H1 (cell line): ENCODE measurements at regions not wholly inside any gene's neighbourhood (a gene's known extent, or its start where the extent isn't known, plus 50 kb on each side); places are given as distances from the start of the nearest gene placed in this dataset.

ENCODE experiments used
- CTCF ChIA-PET: fragments of 300-600 bp; sonication (Branson Sonifier 250); formaldehyde crosslinking; loops from one replicate; lab custom pipeline; 2021; ENCODE audit not compliant: partially characterized antibody; lab: Charles Lee
- POLR2A ChIA-PET: fragments of 300-600 bp; sonication (Branson Sonifier 250); formaldehyde crosslinking; loops from one replicate; lab custom pipeline; 2021; ENCODE audit warnings: inconsistent platforms; ENCODE audit not compliant: partially characterized antibody; lab: Charles Lee
- DNase-seq, 2 experiments: peaks; one replicate each; pipeline versions ENCODE4 v3.0.0 to v3.0.0-alpha.2; 2010 to 2022; ENCODE audit warnings: low spot score in 2 of 2, low read depth in 1 of 2, mixed read lengths in 1 of 2
- FAIRE-seq: peaks from 2 replicates; lab custom pipeline; 2011; peaks lifted over from hg19 to GRCh38; lab: Jason Lieb, UNC
- H2AFZ ChIP-seq: 2 replicates; pipeline ENCODE4 v1.8.1; 2012; ENCODE audit warnings: low read length, inconsistent platforms
- H2AK5ac ChIP-seq: 2 replicates; pipeline ENCODE4 v1.6.1; 2013; ENCODE audit warnings: low read depth, low read length
- H2BK120ac ChIP-seq: replicated peaks from 2 replicates; pipeline ENCODE3; 2013; ENCODE audit warnings: low read depth, low read length, inconsistent platforms
- H2BK12ac ChIP-seq: 2 replicates; pipeline ENCODE4 v1.6.1; 2013; ENCODE audit warnings: low read depth, low read length
- H2BK15ac ChIP-seq: 2 replicates; pipeline ENCODE4 v1.6.1; 2013; ENCODE audit warnings: low read length
- H2BK20ac ChIP-seq: 2 replicates; pipeline ENCODE4 v1.6.1; 2013; ENCODE audit warnings: low read length
- H2BK5ac ChIP-seq: 2 replicates; pipeline ENCODE4 v1.6.1; 2013; ENCODE audit warnings: low read depth, low read length
- H3K14ac ChIP-seq: 2 replicates; pipeline ENCODE4 v1.6.1; 2013; ENCODE audit warnings: inconsistent platforms; ENCODE audit not compliant: insufficient read length
- H3K18ac ChIP-seq: 2 replicates; pipeline ENCODE4 v1.6.1; 2013; ENCODE audit warnings: low read length; ENCODE audit errors: extremely low read depth
- H3K23ac ChIP-seq: 2 replicates; pipeline ENCODE4 v1.6.1; 2013; ENCODE audit warnings: inconsistent platforms; ENCODE audit not compliant: insufficient read length
- H3K23me2 ChIP-seq: 2 replicates; pipeline ENCODE4 v1.6.1; 2013; ENCODE audit warnings: low read depth, low read length
- H3K27ac ChIP-seq: 2 replicates; pipeline ENCODE4 v1.6.1; 2011; ENCODE audit warnings: low read depth, low read length, inconsistent platforms
- H3K27me3 ChIP-seq, 4 experiments: replicated peaks in 1 of 4; 1 replicate in 1 of 4; 2 replicates in 3 of 4; pipeline versions ENCODE4 v1.6.1 to v1.8.1; 2011 to 2013; ENCODE audit warnings: low read length in 3 of 4, mild to moderate bottlenecking in 3 of 4, inconsistent platforms in 2 of 4, mixed read lengths in 2 of 4, moderate library complexity in 1 of 4; ENCODE audit not compliant: control insufficient read depth in 3 of 4, insufficient read depth in 3 of 4; ENCODE audit errors: extremely low read depth in 1 of 4
- H3K36me3 ChIP-seq, 4 experiments: 2 replicates each; pipeline versions ENCODE4 v1.6.1 to v1.8.1; 2011 to 2013; ENCODE audit warnings: mild to moderate bottlenecking in 4 of 4, low read length in 3 of 4, moderate library complexity in 2 of 4, control low read depth in 1 of 4, inconsistent platforms in 1 of 4; ENCODE audit not compliant: insufficient read depth in 4 of 4, control insufficient read depth in 2 of 4
- H3K4ac ChIP-seq: replicated peaks from 2 replicates; pipeline ENCODE3; 2013; ENCODE audit warnings: low read length, low read depth, mixed read lengths, inconsistent platforms; ENCODE audit not compliant: insufficient read length
- H3K4me1 ChIP-seq, 4 experiments: replicated peaks in 1 of 4; 1 replicate in 1 of 4; 2 replicates in 3 of 4; pipeline versions ENCODE4 v1.6.1 to v1.8.1; 2011 to 2013; ENCODE audit warnings: low read length in 3 of 4, inconsistent platforms in 2 of 4, mixed read lengths in 1 of 4; ENCODE audit not compliant: insufficient read depth in 4 of 4, control insufficient read depth in 3 of 4
- H3K4me2 ChIP-seq, 2 experiments: 2 replicates each; pipeline versions ENCODE4 v1.6.1 to v1.8.1; 2011 to 2013; ENCODE audit warnings: low read depth in 2 of 2, low read length in 2 of 2, control low read depth in 1 of 2, inconsistent platforms in 1 of 2, mild to moderate bottlenecking in 1 of 2; ENCODE audit not compliant: insufficient read depth in 1 of 2
- H3K4me3 ChIP-seq, 4 experiments: fragments of 200-600, 300-600 bp in 1 of 4; sonication (generic), shearing (Covaris generic), sonication (Bioruptor Twin) in 1 of 4; 2 replicates each; pipeline versions ENCODE4 v1.5.1 to v1.8.1; 2011 to 2016; ENCODE audit warnings: low read length in 4 of 4, low read depth in 3 of 4, control low read depth in 2 of 4, inconsistent platforms in 2 of 4, mild to moderate bottlenecking in 2 of 4, mixed read lengths in 1 of 4, moderate library complexity in 1 of 4; ENCODE audit not compliant: insufficient read depth in 2 of 4; ENCODE audit errors: extremely low read depth in 1 of 4
- H3K56ac ChIP-seq: replicated peaks from 2 replicates; pipeline ENCODE3; 2013; ENCODE audit warnings: low read depth, mild to moderate bottlenecking, mixed read lengths, low read length, inconsistent platforms; ENCODE audit not compliant: insufficient read length
- H3K79me1 ChIP-seq: 2 replicates; pipeline ENCODE4 v1.6.1; 2013; ENCODE audit warnings: low read depth, low read length, control low read depth
- H3K79me2 ChIP-seq, 2 experiments: 2 replicates each; pipeline versions ENCODE4 v1.6.1 to v1.8.1; 2012 to 2013; ENCODE audit warnings: low read length in 2 of 2, mild to moderate bottlenecking in 2 of 2, inconsistent platforms in 1 of 2; ENCODE audit not compliant: insufficient read depth in 2 of 2, control insufficient read depth in 1 of 2
- H3K9ac ChIP-seq, 4 experiments: replicated peaks in 1 of 4; 1 replicate in 1 of 4; 2 replicates in 3 of 4; pipeline versions ENCODE4 v1.6.1 to v1.8.1; 2011 to 2013; ENCODE audit warnings: low read depth in 3 of 4, low read length in 3 of 4, control low read depth in 2 of 4, mild to moderate bottlenecking in 2 of 4, moderate library complexity in 2 of 4, inconsistent platforms in 1 of 4; ENCODE audit errors: extremely low read depth in 1 of 4
- H3K9me3 ChIP-seq, 2 experiments: 2 replicates each; pipeline versions ENCODE4 v1.6.1 to v1.8.1; 2012 to 2013; ENCODE audit warnings: mild to moderate bottlenecking in 2 of 2, moderate library complexity in 2 of 2, control low read depth in 1 of 2, inconsistent platforms in 1 of 2, low read depth in 1 of 2, low read length in 1 of 2, mixed read lengths in 1 of 2; ENCODE audit not compliant: insufficient read depth in 2 of 2
- H4K20me1 ChIP-seq, 2 experiments: replicated peaks in 1 of 2; 2 replicates each; pipeline versions ENCODE3 to v1.8.1; 2011 to 2013; ENCODE audit warnings: inconsistent platforms in 2 of 2, low read length in 2 of 2, mild to moderate bottlenecking in 1 of 2; ENCODE audit not compliant: insufficient read depth in 2 of 2, control insufficient read depth in 1 of 2
- H4K5ac ChIP-seq: 2 replicates; pipeline ENCODE4 v1.6.1; 2013; ENCODE audit warnings: low read length, low read depth, mixed read lengths, inconsistent platforms; ENCODE audit not compliant: insufficient read length
- H4K8ac ChIP-seq: 2 replicates; pipeline ENCODE4 v1.8.0; 2013; ENCODE audit warnings: mild to moderate bottlenecking, moderate library complexity, low read length, inconsistent platforms; ENCODE audit not compliant: insufficient read depth; ENCODE audit errors: extremely low read depth
- H4K91ac ChIP-seq: replicated peaks from 2 replicates; pipeline ENCODE3; 2013; ENCODE audit warnings: low read length, mixed read lengths, inconsistent platforms; ENCODE audit not compliant: insufficient read length
- CEBPB ChIP-seq: IDR thresholded peaks from 2 replicates; pipeline ENCODE4 v1.6.1; 2012; ENCODE audit warnings: low read depth, low read length
- CHD1 ChIP-seq: IDR thresholded peaks from 2 replicates; pipeline ENCODE4 v1.6.1; 2012; ENCODE audit warnings: low read depth, low read length, improper control_type of control experiment
- CHD2 ChIP-seq: IDR thresholded peaks from 2 replicates; pipeline ENCODE4 v1.6.1; 2012; ENCODE audit warnings: low read length, improper control_type of control experiment
- CREB1 ChIP-seq: IDR thresholded peaks from 2 replicates; pipeline ENCODE4 v1.6.1; 2012; ENCODE audit warnings: inconsistent platforms
- EP300 ChIP-seq, 2 experiments: IDR thresholded peaks; 1 replicate in 1 of 2; 2 replicates in 1 of 2; pipeline ENCODE4 v1.6.1; 2011 to 2012; ENCODE audit warnings: low read depth in 2 of 2, low read length in 2 of 2, mild to moderate bottlenecking in 2 of 2, borderline replicate concordance in 1 of 2, inconsistent platforms in 1 of 2, moderate library complexity in 1 of 2
- JUND ChIP-seq: IDR thresholded peaks from 2 replicates; pipeline ENCODE4 v1.6.1; 2011; ENCODE audit warnings: mild to moderate bottlenecking, improper control_type of control experiment, low read length
- KDM5A ChIP-seq: fragments of 200-600 bp; IDR thresholded peaks from 2 replicates; pipeline ENCODE4 v1.7.1; 2012; ENCODE audit warnings: mild to moderate bottlenecking, low read length, inconsistent platforms, mixed read lengths
- RAD21 ChIP-seq, 2 experiments: IDR thresholded peaks in 1 of 2; conservative IDR thresholded peaks in 1 of 2; 2 replicates each; pipeline ENCODE4 v1.6.1; 2011; ENCODE audit warnings: low read depth in 2 of 2, low read length in 2 of 2, improper control_type of control experiment in 1 of 2, inconsistent platforms in 1 of 2, mild to moderate bottlenecking in 1 of 2, moderate library complexity in 1 of 2
- RXRA ChIP-seq: IDR thresholded peaks from 2 replicates; pipeline ENCODE4 v1.6.1; 2011; ENCODE audit warnings: low read depth, mild to moderate bottlenecking, low read length, moderate library complexity; ENCODE audit not compliant: insufficient read depth
- SP1 ChIP-seq: IDR thresholded peaks from 2 replicates; pipeline ENCODE4 v1.6.1; 2011; ENCODE audit warnings: low read depth, low read length
- WGBS, 2 experiments: shearing (Covaris generic) in 1 of 2; methylation state at CpG; one replicate each; pipeline versions ENCODE4 v1.1.6 to v1.1.7; 2013 to 2015; ENCODE audit warnings: low lambda C conversion rate in 2 of 2, mixed read lengths in 2 of 2, inconsistent platforms in 1 of 2, low coverage in 1 of 2, missing lambda C conversion rate in 1 of 2; ENCODE audit not compliant: insufficient replicate concordance in 2 of 2, insufficient coverage in 1 of 2, insufficient read length in 1 of 2; ENCODE audit errors: extremely low coverage in 1 of 2, missing lambda C conversion rate in 1 of 2; 5-methylcytosine and 5-hydroxymethylcytosine counted together
- TF ChIP-seq, protein P1 (sequence below): IDR thresholded peaks from 2 replicates; pipeline ENCODE4 v1.6.1; 2012; ENCODE audit warnings: inconsistent platforms

DNA sequence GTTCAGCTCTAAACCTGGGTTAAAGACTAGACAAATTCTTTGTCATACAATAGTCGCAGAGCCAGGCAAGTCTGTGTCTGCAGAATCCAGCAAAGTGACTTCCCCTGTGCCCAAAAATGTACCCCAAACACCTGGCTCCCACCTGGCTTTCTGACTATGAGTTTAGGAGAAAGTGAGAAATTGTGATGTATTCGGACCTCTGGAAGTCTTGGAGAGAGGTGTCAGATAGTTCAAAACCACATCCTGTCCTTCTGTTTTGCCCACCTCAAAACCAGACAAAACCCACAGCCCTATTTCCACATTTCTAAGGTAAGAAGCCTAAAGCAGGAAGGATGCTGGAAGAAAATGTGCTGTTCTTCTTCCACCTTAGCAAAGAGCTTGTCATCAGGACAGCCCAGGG lies 63.8 kb upstream of the CLMP start:
- H2BK15ac ChIP-seq: no peak overlapping the region
- H2BK20ac ChIP-seq: no peak overlapping the region
- H3K4ac ChIP-seq: no peak overlapping the region
- no peak overlapping the region for H4K5ac ChIP-seq
- no peaks in the 10 kb centered on the region for H3K36me3 ChIP-seq
- H3K9ac ChIP-seq: no peak overlapping the region
- H2BK120ac ChIP-seq: no peak overlapping the region
- no peak for FAIRE-seq
- H3K27ac ChIP-seq: no peak overlapping the region
- H2AK5ac ChIP-seq: no peak overlapping the region
- H3K79me1 ChIP-seq: no peaks in the 10 kb centered on the region
- no peak overlapping the region for H3K4me3 ChIP-seq
- CTCF ChIA-PET: interaction anchor here (0.8 to 18.3 kb wide), 8 partner anchors 9 to 152 kb away, joined by 3 to 286 read pairs (median 4); no protein-coding TSS in a partner anchor
- no peak overlapping the region for H3K56ac ChIP-seq
- H3K79me2 ChIP-seq: no peaks in the 10 kb centered on the region
- H4K20me1 ChIP-seq: no peaks in the 10 kb centered on the region
- H3K18ac ChIP-seq: no peak overlapping the region
- H2BK5ac ChIP-seq: no peak overlapping the region
- peaks cover 18 to 20% of the 10 kb centered on the region in 2 experiments for H3K9me3 ChIP-seq
- POLR2A ChIA-PET: no interaction called here
- H2BK12ac ChIP-seq: no peak overlapping the region
- peaks cover 0 to 2% (median 0%) of the 10 kb centered on the region in 4 experiments; a peak in 2 of 7 replicates for H3K4me1 ChIP-seq
- H3K27me3 ChIP-seq: no peaks in the 10 kb centered on the region; a peak in 1 of 7 replicates
- no peak overlapping the region for H3K14ac ChIP-seq
- no peak overlapping the region for H4K91ac ChIP-seq
- no peak overlapping the region for H4K8ac ChIP-seq
- H3K23ac ChIP-seq: no peak overlapping the region
- H3K23me2 ChIP-seq: no peaks in the 10 kb centered on the region; the same call in 1 of the 2 replicates
- no peak overlapping the region for H2AFZ ChIP-seq
- DNase-seq: no peak
- 95% methylated on average over 2 of the region's 2 CpGs; no CpG with 5 or more reads in 1 of the 2 experiments for WGBS, 2 experiments
- no peak overlapping the region for H3K4me2 ChIP-seq
- TF ChIP-seq EP300 (IDR thresholded peaks at IDR 0.05; ENCODE audit: borderline replicate concordance in 1 of 2, low read depth in 2 of 2, low read length in 2 of 2): no peak
- TF ChIP-seq SP1: no peak
- TF ChIP-seq JUND: no peak
- TF ChIP-seq CHD2: no peak
- TF ChIP-seq CEBPB: no peak
- no peak for TF ChIP-seq KDM5A
- no peak for TF ChIP-seq RXRA
- TF ChIP-seq, protein P1, sequence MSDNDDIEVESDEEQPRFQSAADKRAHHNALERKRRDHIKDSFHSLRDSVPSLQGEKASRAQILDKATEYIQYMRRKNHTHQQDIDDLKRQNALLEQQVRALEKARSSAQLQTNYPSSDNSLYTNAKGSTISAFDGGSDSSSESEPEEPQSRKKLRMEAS: no peak
- no peak for TF ChIP-seq RAD21 (IDR thresholded peaks at IDR 0.05 in 1 of 2, conservative IDR thresholded peaks at IDR 0.05 in 1 of 2; ENCODE audit: low read depth in 2 of 2, low read length in 2 of 2)
- TF ChIP-seq CREB1: no peak
- TF ChIP-seq CHD1: no peak
